ENCODE measurements at regions not wholly inside any gene's neighbourhood (a gene's known extent, or its start where the extent isn't known, plus 50 kb on each side); places are given as distances from the start of the nearest gene placed in this dataset.
A peak's percentile ranks its signal among the peaks of the same experiment; 100 is the strongest.
"Not testable (repeated sequence)": the region's sequence is repeated elsewhere in the genome, so short reads cannot be mapped to it uniquely, and the experiment has no call there.

DNA sequence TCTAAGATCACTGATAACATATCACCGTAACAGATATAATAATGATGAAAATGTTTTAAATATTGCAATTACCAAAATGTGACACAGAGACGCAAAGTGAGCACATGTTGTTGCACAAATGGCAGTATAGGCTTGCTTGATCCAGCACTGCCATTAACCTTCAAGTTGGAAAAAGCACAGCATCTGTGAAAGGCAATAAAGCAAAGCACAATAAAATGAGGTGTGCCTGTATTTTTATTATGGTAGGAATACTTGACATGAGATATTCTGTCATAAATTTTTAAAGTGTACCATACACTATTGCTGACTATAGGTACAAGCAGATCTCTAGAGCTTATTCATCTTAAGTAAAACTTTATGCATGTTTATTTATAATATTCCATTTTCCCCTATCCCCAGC is 312.2 kb downstream of the PTH2R start:
- ATAC-seq (no peak), DNase-seq (no peak)
- no peaks in the 10 kb centered on the region for H3K36me3 ChIP-seq
- H3K27ac ChIP-seq: no peak overlapping the region
- no peak overlapping the region for H3K4me3 ChIP-seq
- H3K4me1 ChIP-seq: no peaks in the 10 kb centered on the region
- no peaks in the 10 kb centered on the region for H3K9me3 ChIP-seq
- H3K27me3 ChIP-seq: no peaks in the 10 kb centered on the region
- TF ChIP-seq, protein P1, sequence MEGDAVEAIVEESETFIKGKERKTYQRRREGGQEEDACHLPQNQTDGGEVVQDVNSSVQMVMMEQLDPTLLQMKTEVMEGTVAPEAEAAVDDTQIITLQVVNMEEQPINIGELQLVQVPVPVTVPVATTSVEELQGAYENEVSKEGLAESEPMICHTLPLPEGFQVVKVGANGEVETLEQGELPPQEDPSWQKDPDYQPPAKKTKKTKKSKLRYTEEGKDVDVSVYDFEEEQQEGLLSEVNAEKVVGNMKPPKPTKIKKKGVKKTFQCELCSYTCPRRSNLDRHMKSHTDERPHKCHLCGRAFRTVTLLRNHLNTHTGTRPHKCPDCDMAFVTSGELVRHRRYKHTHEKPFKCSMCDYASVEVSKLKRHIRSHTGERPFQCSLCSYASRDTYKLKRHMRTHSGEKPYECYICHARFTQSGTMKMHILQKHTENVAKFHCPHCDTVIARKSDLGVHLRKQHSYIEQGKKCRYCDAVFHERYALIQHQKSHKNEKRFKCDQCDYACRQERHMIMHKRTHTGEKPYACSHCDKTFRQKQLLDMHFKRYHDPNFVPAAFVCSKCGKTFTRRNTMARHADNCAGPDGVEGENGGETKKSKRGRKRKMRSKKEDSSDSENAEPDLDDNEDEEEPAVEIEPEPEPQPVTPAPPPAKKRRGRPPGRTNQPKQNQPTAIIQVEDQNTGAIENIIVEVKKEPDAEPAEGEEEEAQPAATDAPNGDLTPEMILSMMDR (IDR thresholded peaks at IDR 0.05): no peak
- intact Hi-C loops (cut with DNase I): no loop called here

DNA sequence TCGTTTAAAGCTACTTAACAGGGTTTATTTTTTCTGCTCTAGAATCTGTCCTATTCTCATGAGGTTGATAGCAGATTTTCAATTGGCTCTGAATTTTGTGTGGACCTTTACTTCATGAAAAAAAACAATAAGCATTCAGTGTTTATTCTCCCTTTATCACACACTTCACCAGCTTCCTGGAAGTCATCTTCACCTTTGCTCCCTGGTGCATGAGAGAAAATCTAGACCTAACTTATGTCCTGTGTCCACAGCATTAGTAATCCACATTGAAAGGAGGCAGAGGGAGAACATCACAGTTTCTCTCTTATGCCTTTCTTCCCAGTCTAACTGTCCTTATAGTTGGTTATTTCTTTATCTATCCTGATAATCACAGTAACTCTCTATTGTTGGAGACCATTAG is 316.1 kb downstream of the PTH2R start:
- intact Hi-C loops (cut with DNase I): no loop called here
- Histone ChIP-seq H3K27me3 (no peaks in the 10 kb centered on the region), H3K36me3 (no peaks in the 10 kb centered on the region), H3K4me3 (no peak overlapping the region), H3K27ac (no peak overlapping the region), H3K9me3 (no peaks in the 10 kb centered on the region), H3K4me1 (no peaks in the 10 kb centered on the region)
- ATAC-seq: no peak
- TF ChIP-seq, protein P1 (IDR thresholded peaks at IDR 0.05): no peak
- no peak for DNase-seq

DNA sequence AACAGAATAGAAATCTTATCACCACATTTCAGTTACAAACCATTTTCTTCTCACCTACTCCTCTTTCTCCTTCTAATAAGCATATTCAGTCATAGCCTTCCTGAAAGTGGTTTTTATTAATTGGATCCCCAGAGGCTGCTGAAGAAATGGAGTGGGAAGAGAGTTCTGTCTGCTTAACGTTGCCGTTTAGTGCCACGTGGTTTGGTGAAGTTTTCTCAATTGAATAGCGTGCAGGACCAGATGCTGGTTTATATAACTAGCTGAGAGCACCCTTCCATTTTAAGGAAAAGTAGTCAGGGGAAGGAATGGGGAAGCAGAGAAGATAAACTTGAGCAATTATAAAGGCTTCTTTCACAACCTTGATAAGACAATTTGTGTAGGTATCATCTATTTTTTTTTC is 318.7 kb downstream of the PTH2R start:
- Histone ChIP-seq H3K36me3 (no peaks in the 10 kb centered on the region), H3K4me3 (no peak overlapping the region), H3K4me1 (no peaks in the 10 kb centered on the region), H3K27ac (no peak overlapping the region), H3K9me3 (no peaks in the 10 kb centered on the region), H3K27me3 (no peaks in the 10 kb centered on the region)
- ATAC-seq: no peak
- no peak for DNase-seq
- TF ChIP-seq, protein P1 (IDR thresholded peaks at IDR 0.05): no peak
- intact Hi-C loops (cut with DNase I): no loop called here

DNA sequence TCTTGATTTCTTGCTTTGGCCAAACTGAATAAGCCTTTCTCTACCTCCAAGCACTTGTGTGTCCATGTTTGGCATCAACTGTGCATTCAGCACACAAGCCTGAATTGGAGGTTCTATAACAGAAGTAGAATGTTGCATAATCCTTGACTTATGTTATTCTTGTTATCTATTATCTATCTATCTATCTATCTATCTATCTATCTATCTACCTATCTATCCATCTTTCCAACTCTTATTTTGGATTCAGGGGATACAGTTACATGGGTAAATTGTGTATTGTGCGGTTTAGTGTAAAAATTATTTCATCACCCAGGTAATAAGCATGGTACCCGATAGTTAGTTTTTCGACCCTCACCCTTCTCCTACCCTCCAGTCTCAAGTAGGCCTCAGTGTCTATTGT is 319.6 kb downstream of the PTH2R start:
- TF ChIP-seq, protein P1 (IDR thresholded peaks at IDR 0.05): no peak
- no peaks in the 10 kb centered on the region for H3K4me1 ChIP-seq
- no peaks in the 10 kb centered on the region for H3K27me3 ChIP-seq
- H3K9me3 ChIP-seq: no peaks in the 10 kb centered on the region
- ATAC-seq (no peak), DNase-seq (no peak)
- intact Hi-C loops (cut with DNase I): no loop called here
- no peak overlapping the region for H3K27ac ChIP-seq
- H3K36me3 ChIP-seq: no peaks in the 10 kb centered on the region
- H3K4me3 ChIP-seq: no peak overlapping the region

DNA sequence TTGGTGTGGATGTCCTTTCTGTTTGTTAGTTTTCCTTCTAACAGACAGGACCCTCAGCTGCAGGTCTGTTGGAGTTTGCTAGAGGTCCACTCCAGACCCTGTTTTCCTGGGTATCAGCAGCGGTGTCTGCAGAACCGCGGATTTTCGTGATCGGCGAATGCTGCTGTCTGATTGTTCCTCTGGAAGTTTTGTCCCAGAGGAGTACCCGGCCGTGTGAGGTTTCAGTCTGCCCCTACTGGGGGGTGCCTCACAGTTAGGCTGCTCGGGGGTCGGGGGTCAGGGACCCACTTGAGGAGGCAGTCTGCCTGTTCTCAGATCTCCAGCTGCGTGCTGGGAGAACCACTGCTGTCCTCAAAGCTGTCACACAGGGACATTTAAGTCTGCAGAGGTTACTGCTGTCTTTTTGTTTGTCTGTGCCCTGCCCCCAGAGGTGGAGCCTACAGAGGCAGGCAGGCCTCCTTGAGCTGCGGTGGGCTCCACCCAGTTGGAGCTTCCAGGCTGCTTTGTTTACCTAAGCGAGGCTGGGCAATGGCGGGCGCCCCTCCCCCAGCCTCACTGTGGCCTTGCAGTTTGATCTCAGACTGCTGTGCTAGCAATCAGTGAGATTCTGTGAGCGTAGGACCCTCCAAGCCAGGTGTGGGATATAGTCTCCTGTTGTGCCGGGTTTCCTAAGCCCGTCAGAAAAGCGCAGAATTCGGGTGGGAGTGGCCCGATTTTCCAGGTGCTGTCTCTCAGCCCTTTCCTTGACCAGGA is 345.2 kb downstream of the PTH2R start:
- H3K4me1 ChIP-seq; H3K27me3 ChIP-seq; H3K4me3 ChIP-seq; intact Hi-C loops (cut with DNase I); H3K27ac ChIP-seq; H3K36me3 ChIP-seq; ATAC-seq: not testable (repeated sequence)
- H3K9me3 ChIP-seq: peaks cover 0 to 21% of the 10 kb centered on the region in 2 donors
- peak in 1 of 4 donors; percentile 38 for DNase-seq

DNA sequence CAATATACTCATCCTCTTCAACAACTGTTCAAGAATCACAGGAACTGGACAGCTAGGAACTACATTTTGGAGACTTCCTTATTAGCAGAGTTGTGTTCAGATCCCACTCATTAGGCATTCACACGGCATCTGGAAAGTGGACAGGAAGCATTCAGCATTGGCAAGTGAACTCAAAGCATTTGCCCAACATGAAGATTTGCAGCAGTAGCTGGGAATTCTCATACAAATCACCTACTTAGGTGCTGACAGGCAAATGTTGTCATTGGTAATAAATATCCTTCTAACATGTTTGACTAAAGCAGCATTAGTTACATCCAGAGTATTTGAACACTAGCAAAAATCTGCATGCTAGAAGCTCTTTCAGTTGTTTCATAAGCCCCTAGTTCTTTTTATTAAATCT is 350.8 kb downstream of the PTH2R start:
- peaks cover 0 to 38% of the 10 kb centered on the region in 2 donors for H3K9me3 ChIP-seq
- H3K27me3 ChIP-seq: no peaks in the 10 kb centered on the region
- no peaks in the 10 kb centered on the region for H3K4me1 ChIP-seq
- TF ChIP-seq, protein P1 (IDR thresholded peaks at IDR 0.05): no peak
- H3K27ac ChIP-seq: no peak overlapping the region
- H3K36me3 ChIP-seq: no peaks in the 10 kb centered on the region
- H3K4me3 ChIP-seq: no peak overlapping the region
- DNase-seq: no peak
- no peak for ATAC-seq
- intact Hi-C loops (cut with DNase I): no loop called here

DNA sequence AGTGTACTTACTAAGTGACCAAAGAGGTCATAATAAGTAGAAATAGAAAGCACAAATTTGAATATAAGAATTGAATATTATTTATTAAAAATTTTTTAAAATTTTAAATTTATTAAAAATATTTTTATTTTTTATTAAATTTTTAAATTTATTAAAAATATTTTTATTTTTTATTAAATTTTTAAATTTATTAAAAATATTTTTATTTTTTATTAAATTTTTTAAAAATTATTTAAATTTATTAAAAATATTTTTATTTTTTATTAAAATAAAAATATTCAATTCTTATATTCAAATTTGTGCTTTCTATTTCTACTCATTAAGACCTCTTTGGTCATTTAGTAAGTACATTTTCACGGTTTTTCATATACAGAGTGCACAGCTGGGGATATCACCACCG is 366.5 kb downstream of the PTH2R start:
- H3K27me3 ChIP-seq; H3K36me3 ChIP-seq; H3K4me1 ChIP-seq; intact Hi-C loops (cut with DNase I); ATAC-seq; H3K9me3 ChIP-seq; DNase-seq; H3K4me3 ChIP-seq; H3K27ac ChIP-seq: not testable (repeated sequence)
